SJSA1 (cell line): ENCODE measurements at regions not wholly inside any gene's neighbourhood (a gene's known extent, or its start where the extent isn't known, plus 50 kb on each side); places are given as distances from the start of the nearest gene placed in this dataset.
"Not testable (repeated sequence)": the region's sequence is repeated elsewhere in the genome, so short reads cannot be mapped to it uniquely, and the experiment has no call there.

Experiments used
- DNase-seq, 2 experiments: peaks; one replicate each; pipeline ENCODE4 v3.0.0-alpha.2; 2015 to 2020; ENCODE audit warnings: low spot score in 2 of 2, low read depth in 1 of 2
- H3K27ac ChIP-seq: fragments of 250-450 bp; sonication (Bioruptor Pico); 2 replicates; pipeline ENCODE4 v1.5.1; 2020; ENCODE audit warnings: mild to moderate bottlenecking, moderate library complexity
- H3K27me3 ChIP-seq: fragments of 250-450 bp; sonication (Bioruptor Pico); replicated peaks from 2 replicates; pipeline ENCODE4 v1.5.1; 2020; ENCODE audit warnings: mild to moderate bottlenecking, moderate library complexity
- H3K36me3 ChIP-seq: fragments of 250-450 bp; sonication (Bioruptor Pico); 2 replicates; pipeline ENCODE4 v1.5.1; 2020; ENCODE audit warnings: mild to moderate bottlenecking
- H3K4me1 ChIP-seq: fragments of 250-450 bp; sonication (Bioruptor Pico); replicated peaks from 2 replicates; pipeline ENCODE4 v1.6.1; 2021; ENCODE audit warnings: mild to moderate bottlenecking
- H3K4me3 ChIP-seq: fragments of 250-450 bp; sonication (Bioruptor Pico); 2 replicates; pipeline ENCODE4 v1.5.1; 2020; ENCODE audit warnings: mild to moderate bottlenecking
- H3K9me3 ChIP-seq: fragments of 250-450 bp; sonication (Bioruptor Pico); replicated peaks from 2 replicates; pipeline ENCODE4 v1.5.1; 2020; ENCODE audit warnings: mild to moderate bottlenecking

GRCh38 chr3:178334239-178334638 is 202.0 kb upstream of the KCNMB2 start:
- no peak for DNase-seq
- no peaks in the 10 kb centered on the region for H3K9me3 ChIP-seq
- H3K27me3 ChIP-seq = no peaks in the 10 kb centered on the region
- no peaks in the 10 kb centered on the region for H3K36me3 ChIP-seq
- no peak overlapping the region for H3K4me3 ChIP-seq
- no peak overlapping the region for H3K27ac ChIP-seq
- no peaks in the 10 kb centered on the region for H3K4me1 ChIP-seq

DNA sequence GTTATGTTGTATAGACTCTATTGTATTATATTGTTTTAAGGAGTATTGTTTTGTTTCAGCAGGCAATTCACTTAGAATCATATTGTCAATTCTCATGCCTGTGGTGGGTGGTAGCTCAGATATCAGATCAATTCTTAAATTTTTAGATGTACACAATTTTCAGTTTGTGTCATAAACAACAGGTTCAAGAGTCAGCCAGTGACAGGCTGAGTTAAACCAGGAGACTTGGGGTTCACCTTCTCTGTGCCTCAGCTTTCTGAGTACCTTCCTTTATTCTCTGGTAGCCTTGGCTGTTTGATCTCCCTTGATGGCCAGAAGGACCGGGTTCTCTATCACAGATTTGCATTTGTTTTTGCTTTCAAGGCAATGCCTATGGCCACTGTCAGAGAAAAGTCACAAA is 199.9 kb upstream of the KCNMB2 start:
- Histone ChIP-seq H3K27ac (no peak overlapping the region), H3K4me3 (no peak overlapping the region), H3K4me1 (no peaks in the 10 kb centered on the region), H3K36me3 (no peaks in the 10 kb centered on the region), H3K27me3 (no peaks in the 10 kb centered on the region), H3K9me3 (no peaks in the 10 kb centered on the region)
- DNase-seq = no peak

GRCh38 chr3:178340506-178340905 is 195.7 kb upstream of the KCNMB2 start:
- no peak for DNase-seq
- Histone ChIP-seq H3K27me3 (no peaks in the 10 kb centered on the region), H3K27ac (no peak overlapping the region), H3K4me3 (no peak overlapping the region), H3K9me3 (no peaks in the 10 kb centered on the region), H3K36me3 (no peaks in the 10 kb centered on the region), H3K4me1 (peaks cover 12% of the 10 kb centered on the region)

DNA sequence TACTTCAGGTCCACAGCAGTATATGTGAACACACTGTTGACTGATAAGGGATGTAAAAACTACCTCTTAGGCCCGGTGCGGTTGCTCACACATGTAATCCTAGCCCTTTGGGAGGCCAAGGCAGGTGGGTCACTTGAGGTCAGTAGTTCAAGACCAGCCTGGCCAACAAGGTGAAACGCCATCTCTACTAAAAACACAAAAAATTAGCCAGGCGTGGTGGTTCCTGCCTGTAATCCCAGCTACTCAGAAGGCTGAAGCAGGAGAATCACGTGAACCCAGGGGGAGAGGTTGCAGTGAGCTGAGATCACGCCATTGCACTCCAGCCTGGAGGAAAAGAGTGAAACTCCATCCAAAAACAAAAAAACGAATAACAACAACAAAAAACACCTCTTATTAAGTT is 194.6 kb upstream of the KCNMB2 start:
- Histone ChIP-seq H3K27me3 (no peaks in the 10 kb centered on the region), H3K4me1 (peaks cover 12% of the 10 kb centered on the region), H3K9me3 (no peaks in the 10 kb centered on the region), H3K27ac (peak overlapping the region; percentile 24; the same call in 1 of the 2 replicates), H3K36me3 (no peaks in the 10 kb centered on the region), H3K4me3 (no peak overlapping the region)
- DNase-seq = no peak

DNA sequence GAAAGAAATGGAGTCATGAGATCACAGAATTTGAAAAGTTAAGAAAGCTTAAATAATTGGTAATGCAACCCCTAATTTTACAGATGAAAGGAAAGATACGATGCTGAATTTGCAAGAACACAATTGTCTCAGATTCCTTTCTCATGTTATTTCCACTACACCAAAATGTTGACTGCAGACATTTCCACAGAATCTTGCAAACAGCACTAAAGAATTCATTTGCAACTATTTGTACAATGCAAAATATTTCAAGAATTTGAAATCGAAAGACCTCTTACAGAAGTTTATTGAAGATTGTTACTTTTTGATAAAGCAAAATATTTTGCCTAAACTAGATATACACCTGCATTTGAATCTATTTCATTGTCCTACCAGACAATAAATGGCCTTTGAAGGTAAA is 194.1 kb upstream of the KCNMB2 start:
- Histone ChIP-seq H3K36me3 (no peaks in the 10 kb centered on the region), H3K27me3 (no peaks in the 10 kb centered on the region), H3K9me3 (no peaks in the 10 kb centered on the region), H3K4me3 (no peak overlapping the region), H3K27ac (peak overlapping the region; percentile 24; the same call in 1 of the 2 replicates), H3K4me1 (peaks cover 12% of the 10 kb centered on the region)
- DNase-seq = no peak

GRCh38 chr3:178343433-178344038 is 192.7 kb upstream of the KCNMB2 start:
- Histone ChIP-seq H3K36me3 (no peaks in the 10 kb centered on the region), H3K27ac (no peak overlapping the region), H3K4me3 (no peak overlapping the region), H3K27me3 (no peaks in the 10 kb centered on the region), H3K9me3 (no peaks in the 10 kb centered on the region), H3K4me1 (peaks cover 12% of the 10 kb centered on the region)
- DNase-seq = no peak

GRCh38 chr3:178345944-178346343 is 190.3 kb upstream of the KCNMB2 start:
- H3K4me1 ChIP-seq = peaks cover 17% of the 10 kb centered on the region

DNA sequence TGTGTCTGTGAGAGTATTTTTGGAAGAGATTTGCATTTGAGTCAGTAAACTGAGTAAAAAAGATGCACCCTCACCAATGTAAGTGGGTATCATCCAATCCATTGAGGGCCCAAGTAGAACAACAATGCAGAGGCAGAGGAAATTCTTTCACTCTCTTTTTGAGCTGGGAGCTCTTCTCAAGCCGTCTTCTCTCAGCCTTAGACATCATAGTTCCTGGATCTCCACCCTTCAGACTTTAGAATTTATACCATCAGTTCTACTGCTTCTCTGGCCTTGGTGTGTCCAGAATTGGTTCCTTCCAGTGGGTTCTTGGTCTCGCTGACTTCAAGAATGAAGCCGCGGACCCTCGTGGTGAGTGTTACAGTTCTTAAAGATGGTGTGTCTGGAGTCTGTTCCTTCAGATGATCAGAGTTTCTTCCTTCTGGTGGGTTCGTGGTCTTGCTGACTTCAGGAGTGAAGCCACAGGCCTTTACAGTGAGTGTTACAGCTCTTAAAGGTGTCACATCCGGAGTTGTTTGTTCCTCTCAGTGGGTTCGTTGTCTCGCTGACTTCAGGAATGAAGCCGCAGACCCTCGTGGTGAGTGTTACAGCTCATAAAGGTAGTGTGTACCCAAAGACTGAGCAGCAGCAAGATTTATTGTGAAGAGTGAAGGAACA is 187.5 kb upstream of the KCNMB2 start:
- peaks cover 23% of the 10 kb centered on the region for H3K4me1 ChIP-seq
- not testable (repeated sequence) for H3K27me3 ChIP-seq, DNase-seq, H3K4me3 ChIP-seq, H3K9me3 ChIP-seq, H3K27ac ChIP-seq, H3K36me3 ChIP-seq

More at GRCh38 chr3:178345944-178346343, 190.3 kb upstream of the KCNMB2 start:
- Histone ChIP-seq H3K27me3 (no peaks in the 10 kb centered on the region), H3K4me3 (no peak overlapping the region), H3K9me3 (no peaks in the 10 kb centered on the region), H3K27ac (no peak overlapping the region), H3K36me3 (no peaks in the 10 kb centered on the region)
- no peak for DNase-seq

- H3K9me3 ChIP-seq, H3K27ac ChIP-seq, H3K36me3 ChIP-seq, H3K4me3 ChIP-seq, DNase-seq, H3K27me3 ChIP-seq: not testable (repeated sequence)
- peaks cover 27% of the 10 kb centered on the region for H3K4me1 ChIP-seq
These were observed 187.0 kb upstream of the KCNMB2 start for GRCh38 chr3:178349218-178349596.

- Histone ChIP-seq H3K4me3 (no peak overlapping the region), H3K36me3 (no peaks in the 10 kb centered on the region), H3K27ac (peak overlapping the region; percentile 9; the same call in 1 of the 2 replicates), H3K27me3 (no peaks in the 10 kb centered on the region), H3K4me1 (peaks cover 27% of the 10 kb centered on the region), H3K9me3 (no peaks in the 10 kb centered on the region)
- no peak for DNase-seq
These were observed 185.5 kb upstream of the KCNMB2 start for GRCh38 chr3:178350763-178351162.

DNA sequence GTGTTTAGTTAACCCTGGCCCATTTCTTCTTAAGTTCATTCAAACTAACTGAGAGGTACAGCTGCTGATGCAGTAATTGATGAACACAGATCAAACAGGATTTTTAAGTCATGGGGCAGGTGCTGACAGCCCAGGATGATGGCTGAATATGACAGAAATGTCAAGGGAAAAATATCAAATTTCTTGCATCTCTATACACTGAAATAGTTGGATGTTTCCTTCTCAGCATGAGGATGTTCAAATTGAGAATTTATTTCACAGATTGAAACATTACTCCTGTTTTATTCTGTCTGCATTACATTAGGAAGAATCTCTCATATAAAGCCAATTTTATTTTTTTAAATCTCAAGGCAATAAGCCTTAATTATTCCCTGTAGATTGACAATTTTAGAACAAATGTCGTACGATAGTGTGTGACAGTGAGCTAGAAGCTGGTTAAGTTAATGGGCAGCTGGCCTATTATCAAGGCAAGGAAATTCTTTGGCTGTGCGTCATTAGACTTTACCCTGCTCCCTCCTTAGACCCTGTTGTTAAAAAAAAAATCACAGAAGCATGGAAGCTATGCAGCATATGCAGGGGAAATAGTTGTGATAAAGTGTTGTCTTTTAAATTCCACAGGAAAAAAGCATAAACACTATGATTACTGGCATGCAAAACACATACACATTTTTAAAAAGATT is 183.8 kb upstream of the KCNMB2 start:
- Histone ChIP-seq H3K36me3 (no peaks in the 10 kb centered on the region), H3K9me3 (no peaks in the 10 kb centered on the region), H3K27ac (peak overlapping the region; percentile 76), H3K27me3 (no peaks in the 10 kb centered on the region), H3K4me3 (no peak overlapping the region), H3K4me1 (peaks cover 27% of the 10 kb centered on the region)
- peak; percentile 55 to 81 for DNase-seq

DNA sequence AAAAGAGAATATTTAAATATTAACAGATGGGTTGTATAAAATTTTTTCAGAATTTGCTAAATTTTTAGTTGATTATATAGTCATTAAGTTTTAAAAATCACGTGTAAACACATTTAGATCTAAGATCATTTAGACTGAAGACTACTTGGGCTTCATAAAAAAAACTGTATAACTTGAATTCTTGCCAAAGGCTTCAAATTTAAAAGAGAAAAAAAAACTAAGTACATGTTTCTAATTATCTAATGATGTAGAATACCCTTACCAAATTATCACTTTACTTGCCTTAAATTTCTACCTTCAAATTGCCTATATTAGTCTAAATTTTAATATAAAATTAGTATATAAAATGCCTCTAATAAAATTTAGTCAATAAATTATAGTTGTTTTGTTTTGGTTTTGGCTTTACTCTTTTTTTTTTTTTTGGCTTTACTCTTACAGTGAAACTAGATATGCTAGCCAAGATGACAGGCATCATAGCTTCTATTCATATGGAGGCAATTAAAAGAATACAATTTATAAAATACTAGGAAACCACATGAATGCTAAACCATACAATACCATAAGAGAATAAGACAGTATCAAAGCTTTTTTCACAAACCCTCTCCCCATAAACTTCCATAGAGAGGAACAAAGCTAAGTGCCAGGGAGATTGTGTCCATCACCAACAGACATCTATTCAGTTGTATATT is 183.1 kb upstream of the KCNMB2 start:
- peak overlapping the region; percentile 76 for H3K27ac ChIP-seq
- DNase-seq = peak in 1 of 2 experiments; percentile 56
- no peaks in the 10 kb centered on the region for H3K36me3 ChIP-seq
- H3K4me3 ChIP-seq = no peak overlapping the region
- peaks cover 27% of the 10 kb centered on the region for H3K4me1 ChIP-seq
- H3K27me3 ChIP-seq = no peaks in the 10 kb centered on the region
- no peaks in the 10 kb centered on the region for H3K9me3 ChIP-seq

- DNase-seq = no peak
- H3K27ac ChIP-seq = peak overlapping the region; percentile 32; the same call in 1 of the 2 replicates
These were observed 176.5 kb upstream of the KCNMB2 start for GRCh38 chr3:178359728-178360127.

GRCh38 chr3:178363048-178363447 is 173.2 kb upstream of the KCNMB2 start:
- not testable (repeated sequence) for H3K36me3 ChIP-seq, DNase-seq, H3K4me1 ChIP-seq, H3K9me3 ChIP-seq, H3K27me3 ChIP-seq, H3K4me3 ChIP-seq, H3K27ac ChIP-seq

More at GRCh38 chr3:178359728-178360127, 176.5 kb upstream of the KCNMB2 start:
- H3K4me1 ChIP-seq = peaks cover 5% of the 10 kb centered on the region; the same call in 1 of the 2 replicates
- H3K9me3 ChIP-seq = no peaks in the 10 kb centered on the region
- no peaks in the 10 kb centered on the region for H3K27me3 ChIP-seq
- no peak overlapping the region for H3K4me3 ChIP-seq
- H3K36me3 ChIP-seq = no peaks in the 10 kb centered on the region
